CMK (cell line): ENCODE measurements at regions not wholly inside any gene's neighbourhood (a gene's known extent, or its start where the extent isn't known, plus 50 kb on each side); places are given as distances from the start of the nearest gene placed in this dataset.

Experiments used
- DNase-seq: peaks from one replicate; pipeline ENCODE4 v3.0.0-alpha.2; 2010; ENCODE audit warnings: low read depth

- DNase-seq: no peak
These were observed 54.7 kb upstream of the GATA6 start for GRCh38 chr18:22114526-22115321.

GRCh38 chr18:22115573-22115972 lies 53.8 kb upstream of the GATA6 start:
- DNase-seq: no peak
